HG02852 (cell line): ENCODE measurements at regions not wholly inside any gene's neighbourhood (a gene's known extent, or its start where the extent isn't known, plus 50 kb on each side); places are given as distances from the start of the nearest gene placed in this dataset.
"Not testable (repeated sequence)": the region's sequence is repeated elsewhere in the genome, so short reads cannot be mapped to it uniquely, and the experiment has no call there.

Source experiments
- ATAC-seq: cut with Tn5 transposase; IDR thresholded peaks from one replicate; pipeline ENCODE4 v1.9.1; 2021; ENCODE audit warnings: mild to moderate bottlenecking, moderate library complexity; ENCODE audit not compliant: unreplicated experiment

GRCh38 chr1:191305370-191305769 lies 827.7 kb upstream of the BRINP3 start:
- no peak for ATAC-seq

GRCh38 chr1:191306916-191307315 lies 829.3 kb upstream of the BRINP3 start:
- ATAC-seq: no peak

GRCh38 chr1:191320062-191320461 lies 838.2 kb upstream of the RGS18 start:
- ATAC-seq: no peak

GRCh38 chr1:191327868-191328267 lies 830.4 kb upstream of the RGS18 start:
- ATAC-seq: no peak

- no peak for ATAC-seq
Observed at GRCh38 chr1:191343816-191344215, 814.4 kb upstream of the RGS18 start.

- no peak for ATAC-seq
Observed at GRCh38 chr1:191346381-191346780, 811.9 kb upstream of the RGS18 start.

- no peak for ATAC-seq
Observed at GRCh38 chr1:191348328-191348727, 809.9 kb upstream of the RGS18 start.

GRCh38 chr1:191350938-191351337 lies 807.3 kb upstream of the RGS18 start:
- no peak for ATAC-seq

- no peak for ATAC-seq
Observed at GRCh38 chr1:191358724-191359123, 799.5 kb upstream of the RGS18 start.

- ATAC-seq: no peak
Observed at GRCh38 chr1:191366686-191367085, 791.6 kb upstream of the RGS18 start.

- no peak for ATAC-seq
Observed at GRCh38 chr1:191368891-191369654, 789.2 kb upstream of the RGS18 start.

- no peak for ATAC-seq
Observed at GRCh38 chr1:191371626-191372025, 786.6 kb upstream of the RGS18 start.

- ATAC-seq: no peak
Observed at GRCh38 chr1:191388283-191388682, 770.0 kb upstream of the RGS18 start.

- ATAC-seq: no peak
Observed at GRCh38 chr1:191396622-191397021, 761.6 kb upstream of the RGS18 start.

GRCh38 chr1:191398551-191398950 lies 759.7 kb upstream of the RGS18 start:
- no peak for ATAC-seq

GRCh38 chr1:191405417-191405816 lies 752.8 kb upstream of the RGS18 start:
- no peak for ATAC-seq

- no peak for ATAC-seq
Observed at GRCh38 chr1:191414981-191415640, 743.2 kb upstream of the RGS18 start.

- ATAC-seq: no peak
Observed at GRCh38 chr1:191419842-191420241, 738.4 kb upstream of the RGS18 start.

GRCh38 chr1:191427593-191427992 lies 730.7 kb upstream of the RGS18 start:
- no peak for ATAC-seq

- ATAC-seq: no peak
Observed at GRCh38 chr1:191432817-191433216, 725.4 kb upstream of the RGS18 start.

- no peak for ATAC-seq
Observed at GRCh38 chr1:191438979-191439378, 719.3 kb upstream of the RGS18 start.

- not testable (repeated sequence) for ATAC-seq
Observed at GRCh38 chr1:191448279-191448678, 710.0 kb upstream of the RGS18 start.

GRCh38 chr1:191452586-191452985 lies 705.7 kb upstream of the RGS18 start:
- ATAC-seq: no peak
